Suppressor macrophage (primary cell): ENCODE measurements at regions not wholly inside any gene's neighbourhood (a gene's known extent, or its start where the extent isn't known, plus 50 kb on each side); places are given as distances from the start of the nearest gene placed in this dataset.
"Not testable (repeated sequence)": the region's sequence is repeated elsewhere in the genome, so short reads cannot be mapped to it uniquely, and the experiment has no call there.

Experiments
- DNase-seq, 4 experiments: peaks; one replicate each; pipeline ENCODE4 v3.0.0-alpha.2; 2020 to 2022

GRCh38 chr1:115452600-115453329, 114.7 kb upstream of the NGF start:
- no peak for DNase-seq

GRCh38 chr1:115450501-115451040, 112.5 kb upstream of the NGF start:
- DNase-seq: no peak

DNA sequence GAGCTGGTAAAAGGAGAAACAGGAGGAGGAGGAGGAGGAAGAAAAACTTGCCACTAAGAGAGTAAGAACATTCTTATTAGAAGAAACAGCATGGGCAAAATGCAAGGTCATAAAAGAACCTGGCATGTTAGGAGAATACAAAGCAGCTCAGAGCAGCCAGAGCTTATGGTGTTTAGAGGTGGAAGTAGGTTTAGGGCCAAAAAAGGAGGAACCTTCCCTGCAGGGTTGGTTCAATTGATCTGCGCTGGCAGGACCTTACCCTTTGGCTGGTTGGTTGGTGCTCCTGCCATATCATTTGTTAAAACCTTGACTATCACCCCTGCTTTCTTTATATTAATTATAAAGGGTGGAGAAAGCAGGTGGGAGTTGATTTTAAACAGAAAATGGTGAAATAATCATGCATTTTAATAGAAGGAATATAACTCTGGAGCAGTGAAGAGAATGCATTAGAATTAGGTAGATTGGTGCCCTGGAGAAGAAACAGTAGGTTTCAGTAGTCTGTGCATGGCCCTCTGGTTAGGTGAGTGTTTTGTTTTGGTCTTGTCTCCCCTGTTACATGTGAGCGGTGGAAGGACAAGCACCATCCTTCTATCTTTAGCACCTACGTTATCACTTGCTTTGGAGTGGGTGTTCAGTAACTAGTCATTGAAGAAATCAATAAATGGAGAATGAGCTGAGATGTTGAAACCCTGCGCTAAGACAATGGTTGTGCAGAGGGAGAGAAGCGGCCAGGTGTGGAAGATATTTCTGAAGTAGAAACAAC, 110.4 kb upstream of the NGF start:
- DNase-seq: no peak

- DNase-seq: no peak
Measured at GRCh38 chr1:115447672-115448071, 109.6 kb upstream of the NGF start.

- no peak for DNase-seq
Measured at GRCh38 chr1:115445090-115445489, 107.0 kb upstream of the NGF start.

DNA sequence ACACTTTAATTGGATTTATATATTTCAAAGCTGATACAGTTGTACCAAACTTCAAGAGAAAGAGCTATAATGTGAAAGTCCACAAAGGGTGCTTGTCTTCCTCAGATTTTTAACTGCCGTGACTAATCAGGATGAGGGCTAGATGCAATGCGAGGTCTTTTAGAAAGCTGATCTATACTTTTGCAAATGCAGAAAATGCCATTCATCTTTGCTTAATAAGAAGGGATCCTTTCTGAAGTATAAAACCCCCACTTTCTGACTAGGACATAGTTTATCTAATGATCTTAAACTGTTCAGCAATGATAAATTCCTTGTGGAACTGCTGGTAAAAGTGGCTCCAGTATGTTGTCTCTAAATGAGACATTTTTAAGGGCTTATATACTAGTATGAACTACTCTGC, 102.7 kb upstream of the NGF start:
- DNase-seq: no peak

- DNase-seq: not testable (repeated sequence)
Measured at GRCh38 chr1:115439520-115439919, 101.5 kb upstream of the NGF start.

DNA sequence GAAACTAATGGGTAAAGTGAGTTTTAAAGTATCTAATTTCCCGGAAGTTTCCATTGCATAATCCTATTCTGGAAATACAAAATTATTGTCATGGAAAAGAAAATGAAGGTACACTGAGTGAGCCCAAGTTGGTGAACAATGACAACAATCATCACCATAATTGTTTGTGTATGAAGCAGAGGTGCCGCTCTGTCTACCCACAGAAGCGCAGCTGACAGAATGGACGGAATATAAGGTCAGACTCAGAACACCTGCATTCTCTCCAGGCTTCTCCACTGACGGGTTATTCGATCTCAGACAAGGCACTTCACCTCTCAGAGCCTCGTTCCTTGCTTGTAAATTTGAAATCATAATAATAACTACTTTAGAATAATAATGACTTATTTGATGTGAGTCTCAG, 99.1 kb upstream of the NGF start:
- no peak for DNase-seq

DNA sequence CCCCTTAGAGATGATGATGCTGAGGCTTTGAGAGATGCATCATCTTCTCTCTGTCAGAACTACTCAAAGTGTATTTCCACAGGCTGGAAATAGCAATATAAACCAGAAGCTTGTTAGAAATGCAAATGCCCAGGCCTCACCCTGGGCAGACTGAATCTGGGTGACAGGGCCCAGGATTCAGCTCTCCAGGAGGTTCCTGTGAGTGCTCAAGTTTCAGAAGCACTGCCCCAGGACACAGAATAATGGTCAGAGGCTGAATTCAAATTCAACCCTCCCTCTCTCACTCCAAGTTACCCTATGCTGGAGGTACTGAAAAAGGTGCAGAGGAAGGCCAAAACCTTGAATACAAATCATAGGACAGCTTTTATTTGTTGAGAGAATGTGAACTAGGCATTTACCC, 98.5 kb upstream of the NGF start:
- DNase-seq: no peak

- no peak for DNase-seq
Measured at GRCh38 chr1:115433483-115433882, 95.4 kb upstream of the NGF start.

DNA sequence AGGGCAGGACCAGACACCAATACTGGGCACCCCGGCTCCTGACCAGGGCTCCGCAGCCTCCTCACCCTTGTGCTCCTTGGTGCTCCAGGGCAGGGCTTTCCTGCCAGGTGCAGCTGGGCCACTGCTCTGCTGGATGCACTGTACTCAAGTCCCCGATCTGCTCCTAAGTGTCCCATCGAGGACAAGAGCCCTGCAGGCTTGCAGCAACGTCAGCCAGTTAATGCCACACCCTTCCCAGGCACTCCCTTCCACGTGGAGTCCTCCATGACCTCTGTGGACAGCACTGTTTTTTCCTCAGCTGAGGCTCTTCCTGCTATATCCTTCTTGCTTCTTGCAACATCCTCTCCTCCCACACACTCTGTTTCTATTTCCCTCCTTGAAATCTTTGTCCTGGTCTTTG, 94.0 kb upstream of the NGF start:
- DNase-seq: peak in 1 of 4 experiments; percentile 12

DNA sequence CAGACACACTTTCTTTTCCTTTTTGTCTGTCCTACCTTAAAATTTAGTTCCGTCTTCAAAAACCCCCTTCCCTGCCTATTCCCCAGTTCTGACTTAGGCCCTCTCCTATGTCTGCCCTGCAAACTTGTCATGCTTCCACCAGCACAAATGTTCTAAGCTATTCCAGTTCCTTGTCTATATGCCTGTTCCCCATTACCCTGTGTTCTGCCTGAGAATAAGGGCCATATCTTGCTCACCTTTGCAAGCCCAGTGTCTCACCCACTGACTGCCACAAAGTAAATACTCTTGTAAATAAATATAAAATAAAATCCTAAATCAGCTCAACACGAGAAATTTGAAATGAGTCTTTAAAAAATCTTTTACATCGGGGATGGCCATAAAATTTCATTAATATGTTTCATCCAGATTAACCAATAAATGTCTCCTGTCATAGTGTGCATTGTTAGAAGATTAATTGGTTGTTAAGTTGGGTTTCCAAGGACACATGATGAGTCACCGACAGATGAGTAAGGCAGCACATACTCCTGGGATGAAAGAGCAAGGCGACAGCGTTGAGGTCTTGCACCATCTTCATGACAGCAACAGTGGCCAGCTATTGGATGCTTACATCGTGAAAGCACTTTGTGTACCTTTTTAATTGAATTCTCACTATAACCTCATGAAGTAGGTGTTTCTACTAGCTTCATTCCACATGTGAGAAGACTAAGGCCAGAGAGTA, 92.6 kb upstream of the NGF start:
- peak in 1 of 4 experiments; percentile 11 for DNase-seq

DNA sequence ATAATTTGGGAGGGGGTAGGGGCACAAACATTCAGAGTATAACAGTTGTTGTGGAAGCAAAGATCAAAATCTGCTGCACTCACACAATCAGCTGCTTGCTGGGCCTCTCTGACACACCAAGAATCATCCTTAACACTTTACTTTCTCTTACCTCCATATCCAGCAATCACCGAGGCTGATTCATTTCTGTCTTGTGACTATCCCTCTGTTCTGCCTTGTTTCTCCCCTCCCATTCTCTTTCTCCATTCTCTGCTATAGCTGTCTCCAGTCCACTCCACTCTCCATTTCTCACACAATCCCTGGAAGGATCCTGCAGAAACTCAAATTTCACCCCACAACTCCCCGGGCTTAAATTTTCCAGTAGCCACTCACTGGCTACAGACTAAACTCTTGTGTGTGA, 91.8 kb upstream of the NGF start:
- DNase-seq: no peak

GRCh38 chr1:115429241-115429640, 91.2 kb upstream of the NGF start:
- peak in 3 of 4 experiments; percentile 18 to 40 (median 24) for DNase-seq

GRCh38 chr1:115428676-115429075, 90.6 kb upstream of the NGF start:
- no peak for DNase-seq

GRCh38 chr1:115428256-115428655, 90.2 kb upstream of the NGF start:
- DNase-seq: no peak

DNA sequence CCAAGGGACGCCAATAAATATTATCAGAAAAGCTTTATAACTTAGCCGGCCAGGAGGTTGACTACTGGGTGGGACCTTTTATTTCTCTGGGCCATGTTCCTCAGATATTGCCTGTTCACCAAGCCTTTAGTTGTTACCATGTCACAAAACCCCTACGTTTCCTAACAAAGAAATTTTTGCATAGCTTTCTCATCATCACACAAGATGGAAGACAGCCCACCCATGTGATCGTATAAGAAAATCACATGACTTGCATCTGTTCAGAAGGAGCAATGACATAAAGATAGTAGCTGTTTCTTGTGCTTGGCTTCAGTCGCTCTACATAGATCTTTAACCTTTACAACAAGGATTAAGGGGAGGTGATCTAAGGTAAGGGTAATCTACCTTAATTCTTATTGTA, 88.9 kb upstream of the NGF start:
- no peak for DNase-seq

GRCh38 chr1:115426231-115426771, 88.3 kb upstream of the NGF start:
- DNase-seq: no peak

DNA sequence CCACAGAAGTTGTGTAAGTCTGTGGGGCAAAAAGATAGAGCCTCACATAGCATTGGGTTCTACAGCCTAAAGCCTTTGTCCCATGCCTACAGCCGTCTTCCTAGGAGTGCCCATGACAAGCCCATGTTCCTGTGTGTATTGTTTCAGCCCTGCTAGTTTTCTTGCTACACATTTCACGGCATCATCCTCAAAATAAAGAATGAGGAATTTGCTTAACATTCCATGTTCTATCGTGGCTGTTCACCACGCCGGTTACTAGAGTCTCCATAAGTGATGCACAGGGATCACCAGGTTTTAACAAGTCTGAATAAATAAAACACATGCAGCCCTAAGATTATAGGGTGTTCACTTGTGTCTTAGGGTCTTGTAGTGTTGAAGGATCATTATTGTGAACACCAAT, 87.4 kb upstream of the NGF start:
- DNase-seq: no peak

DNA sequence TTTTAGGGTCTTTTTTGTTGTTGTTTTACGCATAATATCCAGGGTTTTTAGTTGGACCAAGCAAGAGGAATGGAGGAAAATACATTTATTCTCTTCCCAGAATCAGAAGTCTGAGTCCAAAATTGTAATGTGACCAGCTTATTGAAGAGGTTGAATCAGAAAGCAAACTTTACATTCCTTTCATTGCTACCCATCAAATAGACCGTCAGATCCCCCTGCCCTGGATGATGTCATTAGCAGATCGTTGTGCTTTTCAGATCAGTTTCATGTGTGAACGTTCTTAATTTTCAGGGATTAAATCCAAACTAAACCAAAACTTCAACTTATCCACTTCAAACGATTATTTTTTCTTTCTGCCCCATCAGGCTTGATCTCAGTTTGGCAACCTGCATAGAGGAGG, 85.7 kb upstream of the NGF start:
- no peak for DNase-seq

DNA sequence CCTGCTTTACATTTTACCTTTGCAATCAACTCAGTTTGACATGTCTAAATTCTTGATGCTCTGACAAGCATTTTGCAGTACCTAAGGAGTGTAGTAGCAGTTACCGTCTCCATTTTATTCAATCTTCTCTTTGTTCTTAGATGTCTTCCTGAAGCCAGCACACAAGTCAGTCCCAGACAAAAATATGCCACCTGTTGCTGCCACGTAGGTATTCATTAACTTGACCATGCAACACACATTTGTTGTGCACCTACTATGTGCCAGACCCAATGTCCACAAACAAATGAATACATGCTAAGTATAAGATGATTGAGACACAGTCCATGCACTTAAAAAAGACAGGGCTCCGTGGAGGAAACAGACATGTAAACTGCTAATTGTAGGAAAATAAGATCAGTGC, 81.5 kb upstream of the NGF start:
- DNase-seq: no peak

DNA sequence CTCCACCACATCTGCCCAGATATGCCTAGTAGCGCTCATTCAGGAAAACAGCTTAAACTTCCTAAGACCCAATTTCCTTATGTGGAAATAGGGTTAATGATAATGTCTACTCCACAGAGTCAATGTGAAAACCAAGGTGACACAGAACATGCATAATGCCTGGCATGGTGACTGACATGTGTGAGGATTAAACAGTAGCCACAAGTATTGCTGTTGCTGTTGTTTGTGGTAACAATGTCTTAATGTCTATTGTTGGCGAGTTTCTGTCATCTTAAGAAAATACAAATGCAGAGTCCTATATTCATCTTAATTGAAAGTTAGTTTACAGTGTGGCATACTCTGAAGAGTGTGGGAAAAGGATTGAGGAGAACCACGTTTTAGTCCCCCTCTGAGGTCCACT, 75.6 kb upstream of the NGF start:
- DNase-seq: no peak

GRCh38 chr1:115413208-115413607, 75.2 kb upstream of the NGF start:
- no peak for DNase-seq
